ENCODE measurements at regions not wholly inside any gene's neighbourhood (a gene's known extent, or its start where the extent isn't known, plus 50 kb on each side); places are given as distances from the start of the nearest gene placed in this dataset.

DNA sequence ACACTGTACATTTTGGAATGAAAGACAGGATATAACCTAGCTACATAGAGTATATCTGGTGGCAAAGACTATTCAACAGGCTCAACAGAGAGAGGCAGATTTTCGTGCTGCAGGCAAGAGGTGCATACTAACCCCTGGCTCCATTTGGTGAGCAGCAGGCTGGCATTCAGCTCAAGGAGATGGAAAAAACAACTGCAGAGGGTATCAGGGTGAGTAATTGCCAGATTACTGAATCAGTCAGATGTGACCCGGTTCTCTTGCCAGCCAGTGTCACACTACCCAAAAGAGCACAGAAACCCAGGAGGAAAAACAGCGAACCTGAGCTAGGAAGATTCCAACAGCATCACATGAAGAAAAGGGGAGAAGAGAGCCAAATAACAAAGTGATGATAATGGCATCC, 130.4 kb upstream of the PRLR start:
- TF ChIP-seq POLR2A (IDR thresholded peaks at IDR 0.05) = no peak
- TF ChIP-seq, protein P1, sequence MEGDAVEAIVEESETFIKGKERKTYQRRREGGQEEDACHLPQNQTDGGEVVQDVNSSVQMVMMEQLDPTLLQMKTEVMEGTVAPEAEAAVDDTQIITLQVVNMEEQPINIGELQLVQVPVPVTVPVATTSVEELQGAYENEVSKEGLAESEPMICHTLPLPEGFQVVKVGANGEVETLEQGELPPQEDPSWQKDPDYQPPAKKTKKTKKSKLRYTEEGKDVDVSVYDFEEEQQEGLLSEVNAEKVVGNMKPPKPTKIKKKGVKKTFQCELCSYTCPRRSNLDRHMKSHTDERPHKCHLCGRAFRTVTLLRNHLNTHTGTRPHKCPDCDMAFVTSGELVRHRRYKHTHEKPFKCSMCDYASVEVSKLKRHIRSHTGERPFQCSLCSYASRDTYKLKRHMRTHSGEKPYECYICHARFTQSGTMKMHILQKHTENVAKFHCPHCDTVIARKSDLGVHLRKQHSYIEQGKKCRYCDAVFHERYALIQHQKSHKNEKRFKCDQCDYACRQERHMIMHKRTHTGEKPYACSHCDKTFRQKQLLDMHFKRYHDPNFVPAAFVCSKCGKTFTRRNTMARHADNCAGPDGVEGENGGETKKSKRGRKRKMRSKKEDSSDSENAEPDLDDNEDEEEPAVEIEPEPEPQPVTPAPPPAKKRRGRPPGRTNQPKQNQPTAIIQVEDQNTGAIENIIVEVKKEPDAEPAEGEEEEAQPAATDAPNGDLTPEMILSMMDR (IDR thresholded peaks at IDR 0.05) = no peak
- H3K27ac ChIP-seq = no peak overlapping the region
- no peak overlapping the region for H3K4me3 ChIP-seq
- no peaks in the 10 kb centered on the region for H3K27me3 ChIP-seq
- ATAC-seq = no peak
- no peaks in the 10 kb centered on the region for H3K4me1 ChIP-seq
- intact Hi-C loops (cut with DNase I) = no loop called here
- no peak for DNase-seq
- no peaks in the 10 kb centered on the region for H3K36me3 ChIP-seq
- H3K9me3 ChIP-seq = no peaks in the 10 kb centered on the region
- 64% methylated on average over 3 of the region's 3 CpGs for WGBS (ENCODE audit: insufficient coverage, low coverage, low lambda C conversion rate, missing lambda C conversion rate)

DNA sequence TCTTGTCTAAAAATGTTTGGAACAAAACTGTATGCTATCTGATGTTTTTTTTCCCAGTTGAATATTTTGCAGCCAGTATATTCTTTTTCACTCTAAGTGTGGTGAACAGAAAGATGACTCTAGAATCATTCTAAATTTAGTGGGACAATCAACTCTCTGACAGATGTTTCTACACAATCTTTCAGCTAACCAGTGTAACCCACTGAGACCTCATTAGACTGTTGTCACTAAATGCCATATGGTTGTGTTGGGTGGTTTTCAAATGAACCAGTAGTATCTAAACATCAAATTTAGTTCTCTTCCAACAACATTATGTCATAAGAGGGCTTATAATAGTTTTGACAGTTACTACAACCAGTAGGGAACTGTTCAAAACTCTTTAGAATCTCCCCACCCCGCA, 129.6 kb upstream of the PRLR start:
- no peak for ATAC-seq
- intact Hi-C loops (cut with DNase I) = no loop called here

DNA sequence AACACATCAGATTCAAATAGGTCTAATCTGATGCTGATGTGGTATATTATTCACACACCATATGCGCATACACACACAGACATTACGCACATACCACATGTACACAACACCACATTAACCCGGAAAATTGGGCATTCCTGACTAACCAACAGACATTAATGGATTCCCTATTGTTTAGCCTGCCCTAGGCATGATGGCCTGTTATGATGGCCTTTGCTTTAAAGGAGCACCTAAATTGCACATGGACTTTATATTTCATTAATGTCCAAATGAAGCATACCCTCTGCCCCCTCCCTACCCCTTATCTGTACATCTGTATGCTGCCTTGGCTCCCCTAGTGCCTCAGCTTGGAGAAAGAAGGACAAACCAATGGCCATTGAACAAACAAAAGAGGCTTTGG, 127.7 kb upstream of the PRLR start:
- Histone ChIP-seq H3K27me3 (no peaks in the 10 kb centered on the region), H3K9me3 (no peaks in the 10 kb centered on the region), H3K27ac (no peak overlapping the region), H3K4me1 (no peaks in the 10 kb centered on the region), H3K4me3 (no peak overlapping the region), H3K36me3 (no peaks in the 10 kb centered on the region)
- ATAC-seq = no peak
- WGBS (ENCODE audit: insufficient coverage, low coverage, low lambda C conversion rate, missing lambda C conversion rate) = 85% methylated on average over 3 of the region's 3 CpGs
- DNase-seq = no peak
- TF ChIP-seq POLR2A (IDR thresholded peaks at IDR 0.05) = no peak
- TF ChIP-seq, protein P1 (IDR thresholded peaks at IDR 0.05) = no peak
- intact Hi-C loops (cut with DNase I) = no loop called here

More for the DNA sequence above, 129.6 kb upstream of the PRLR start:
- DNase-seq = no peak
- Histone ChIP-seq H3K27me3 (no peaks in the 10 kb centered on the region), H3K36me3 (no peaks in the 10 kb centered on the region), H3K4me3 (no peak overlapping the region), H3K4me1 (no peaks in the 10 kb centered on the region), H3K27ac (no peak overlapping the region), H3K9me3 (no peaks in the 10 kb centered on the region)
- 78% methylated on average over 1 of the region's 1 CpG for WGBS (ENCODE audit: insufficient coverage, low coverage, low lambda C conversion rate, missing lambda C conversion rate)
- TF ChIP-seq POLR2A (IDR thresholded peaks at IDR 0.05) = no peak
- TF ChIP-seq, protein P1 (IDR thresholded peaks at IDR 0.05) = no peak

DNA sequence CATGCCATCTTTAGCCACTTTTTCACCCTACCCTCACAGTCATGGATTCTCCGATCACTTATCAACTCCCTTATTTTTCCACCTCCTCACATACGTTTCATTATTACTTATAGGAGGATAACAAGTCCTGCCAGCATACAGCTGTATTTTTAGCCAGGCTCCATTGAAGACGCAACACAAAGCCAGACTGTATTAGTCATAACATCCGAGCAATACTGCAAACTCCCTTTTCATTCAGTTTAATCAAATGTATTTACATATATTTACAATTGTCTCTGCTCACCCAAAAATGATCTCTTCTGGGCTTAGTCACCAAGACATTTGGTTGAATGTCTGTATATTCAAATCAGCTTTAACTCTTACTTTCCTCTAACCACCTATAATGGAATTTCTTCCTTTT, 126.4 kb upstream of the PRLR start:
- Histone ChIP-seq H3K27me3 (no peaks in the 10 kb centered on the region), H3K27ac (no peak overlapping the region), H3K4me3 (no peak overlapping the region), H3K36me3 (no peaks in the 10 kb centered on the region), H3K9me3 (no peaks in the 10 kb centered on the region), H3K4me1 (no peaks in the 10 kb centered on the region)
- TF ChIP-seq POLR2A (IDR thresholded peaks at IDR 0.05) = no peak
- TF ChIP-seq, protein P1 (IDR thresholded peaks at IDR 0.05) = no peak
- 87% methylated on average over 4 of the region's 4 CpGs for WGBS (ENCODE audit: insufficient coverage, low coverage, low lambda C conversion rate, missing lambda C conversion rate)
- intact Hi-C loops (cut with DNase I) = no loop called here
- ATAC-seq (no peak), DNase-seq (no peak)

DNA sequence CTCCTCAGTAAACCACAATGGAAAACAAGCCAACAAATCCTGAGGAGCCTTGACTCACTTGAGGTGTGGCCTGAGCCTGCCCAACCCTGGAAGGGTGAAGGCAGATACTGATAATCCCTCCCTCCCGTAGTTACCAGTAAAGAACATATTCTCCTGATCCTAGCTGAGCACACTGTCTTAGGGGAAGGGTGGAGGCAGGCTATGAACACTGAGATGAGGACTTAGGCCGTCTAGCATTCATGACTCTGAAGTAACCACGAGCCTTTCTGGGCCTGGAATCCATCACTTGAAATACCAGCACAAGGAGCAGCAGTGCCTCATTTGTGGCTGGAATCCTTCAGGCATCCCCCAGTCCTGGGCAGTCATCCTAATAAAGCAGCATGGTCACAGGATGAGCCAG, 124.5 kb upstream of the PRLR start:
- 0% methylated on average over 1 of the region's 3 CpGs for WGBS (ENCODE audit: insufficient coverage, low coverage, low lambda C conversion rate, missing lambda C conversion rate)
- intact Hi-C loops (cut with DNase I) = no loop called here
- Histone ChIP-seq H3K27me3 (no peaks in the 10 kb centered on the region), H3K4me3 (no peak overlapping the region), H3K27ac (no peak overlapping the region), H3K36me3 (no peaks in the 10 kb centered on the region), H3K9me3 (no peaks in the 10 kb centered on the region), H3K4me1 (no peaks in the 10 kb centered on the region)
- no peak for ATAC-seq
- TF ChIP-seq, protein P1 (IDR thresholded peaks at IDR 0.05) = no peak
- TF ChIP-seq POLR2A (IDR thresholded peaks at IDR 0.05) = no peak
- no peak for DNase-seq
